Heart right ventricle (tissue), 16 donors: ENCODE measurements at regions not wholly inside any gene's neighbourhood (a gene's known extent, or its start where the extent isn't known, plus 50 kb on each side); places are given as distances from the start of the nearest gene placed in this dataset.

Source experiments
- ATAC-seq, 8 donors: fragments of 200-7000 bp; cut with Tn5 transposase; one replicate each; pipeline ENCODE4 v1.9.1; 2020; ENCODE audit warnings: mild to moderate bottlenecking in 8 of 8, moderate library complexity in 8 of 8, moderate number of reproducible peaks in 1 of 8
- DNase-seq, 2 donors: peaks; one replicate each; pipeline ENCODE4 v3.0.0-alpha.2; 2020
- H3K27ac ChIP-seq, 10 donors: fragments of 200-600 bp; sonication (generic) in 2 of 10; one replicate each; pipeline versions ENCODE4 v1.5.0 to v1.8.0; 2020 to 2022; ENCODE audit warnings: mild to moderate bottlenecking in 3 of 10
- H3K27me3 ChIP-seq, 7 donors: fragments of 200-600 bp; one replicate each; pipeline ENCODE4 v1.8.0; 2021 to 2022; ENCODE audit warnings: mild to moderate bottlenecking in 2 of 7
- H3K36me3 ChIP-seq, 9 donors: fragments of 200-600 bp; sonication (generic) in 1 of 9; one replicate each; pipeline versions ENCODE4 v1.5.0 to v1.8.0; 2020 to 2022; ENCODE audit warnings: mild to moderate bottlenecking in 2 of 9
- H3K4me1 ChIP-seq, 9 donors: fragments of 200-600 bp; sonication (generic) in 1 of 9; one replicate each; pipeline versions ENCODE4 v1.5.0 to v1.8.0; 2020 to 2022; ENCODE audit warnings: mild to moderate bottlenecking in 4 of 9
- H3K4me3 ChIP-seq, 10 donors: fragments of 200-600 bp; sonication (generic) in 2 of 10; one replicate each; pipeline versions ENCODE4 v1.5.0 to v1.8.0; 2020 to 2022; ENCODE audit warnings: mild to moderate bottlenecking in 7 of 10, moderate library complexity in 2 of 10
- H3K9me3 ChIP-seq, 11 donors: fragments of 200-600 bp in 10 of 11; sonication (generic) in 2 of 11; one replicate each; pipeline versions ENCODE4 v1.5.0 to v1.8.0; 2013 to 2022; ENCODE audit warnings: mild to moderate bottlenecking in 2 of 11, control low read depth in 1 of 11, moderate library complexity in 1 of 11
- CTCF ChIP-seq, 9 donors: fragments of 200-600 bp; sonication (generic) in 2 of 9; IDR thresholded peaks; one replicate each; pipeline versions ENCODE4 v1.5.0 to v1.8.0; 2021 to 2022; ENCODE audit warnings: antibody characterized with exemption in 9 of 9, mild to moderate bottlenecking in 5 of 9, moderate library complexity in 1 of 9
- WGBS, 2 donors: extraction: QIAGEN DNeasy Blood & Tissue Kit; methylation state at CpG; one replicate each; pipeline ENCODE4 v1.1.7; 2013; ENCODE audit warnings: inconsistent platforms in 1 of 2; 5-methylcytosine and 5-hydroxymethylcytosine counted together
- intact Hi-C, 10 donors: fragments of 100-400 bp; cut with DNase I; formaldehyde crosslinking; loops; one replicate each; pipeline versions ENCODE4 v1.11.1 to v1.14.2; 2022
- donor health status: Arrhythmogenic right ventricular cardiomyopathy.
- donor health status: ischemic (EF 13 %, LVEDD 7.1; RV severe dilation, severe dysfunction).
- donor health status: healthy with polysubstance abuse.
- donor health status: DM: no; HTN: yes; CAD: no.
- donor health status: DM: no; HTN: no; CAD: no.
- donor health status: ischemic (EF 25% LVEDD 6.9; RV normal size, moderate dysfunction).
- donor health status: ischemic (EF 25% LVEDD 5.7; RV mildly dilated, moderate dysfunction).
- donor health status: healthy.
- donor health status: DM: yes; HTN: yes; CAD: no.
- donor health status: Ischemic cardiomyopathy.
- donor health status: ischemic (EF 35%, LVEDD 5.7; RV mildly dilated, moderate dysfunction).
- donor health status: nonischemic (EF 11% LVEDD 7.7; RV severe dilation, severe dysfunction).
- donor health status: DM: yes; HTN: yes; CAD: no.
- donor health status: PGD.
- donor health status: ischemic (EF 29% LVEDD 5.4; RV normal size, mild dysfunction).
- donor health status: nonischemic (EF 23%, LVEDD 6.1; RV moderate dilation, normal function).

- no peaks in the 10 kb centered on the region for H3K36me3 ChIP-seq
- intact Hi-C loops, result no loop called here
- H3K9me3 ChIP-seq, result peaks cover 0 to 73% (median 11%) of the 10 kb centered on the region in 11 donors
- 50 to 91% methylated on average over 1 of the region's 1 CpG for WGBS, 2 donors
- H3K4me3 ChIP-seq, result no peak overlapping the region
- no peak overlapping the region for H3K27ac ChIP-seq
- no peak for TF ChIP-seq CTCF (IDR thresholded peaks at IDR 0.05)
- ATAC-seq (no peak), DNase-seq (no peak)
- no peaks in the 10 kb centered on the region for H3K27me3 ChIP-seq
- H3K4me1 ChIP-seq, result no peaks in the 10 kb centered on the region
These were observed 203.3 kb upstream of the IMPG1 start for GRCh38 chr6:76275746-76276145.

GRCh38 chr6:76264468-76264867, 192.0 kb upstream of the IMPG1 start:
- no peak for ATAC-seq
- intact Hi-C loops, result no loop called here
- H3K4me3 ChIP-seq, result no peak overlapping the region
- no peaks in the 10 kb centered on the region for H3K36me3 ChIP-seq
- H3K9me3 ChIP-seq, result peaks cover 0 to 59% (median 7%) of the 10 kb centered on the region in 11 donors
- H3K27me3 ChIP-seq, result no peaks in the 10 kb centered on the region
- no peak for TF ChIP-seq CTCF (IDR thresholded peaks at IDR 0.05)
- no peak for DNase-seq
- H3K27ac ChIP-seq, result no peak overlapping the region
- 53 to 56% methylated on average over 1 of the region's 1 CpG for WGBS, 2 donors
- H3K4me1 ChIP-seq, result no peaks in the 10 kb centered on the region

- ATAC-seq (no peak), DNase-seq (no peak)
- 69 to 78% methylated on average over 2 of the region's 2 CpGs for WGBS, 2 donors
- TF ChIP-seq CTCF (IDR thresholded peaks at IDR 0.05), result no peak
- intact Hi-C loops, result no loop called here
- Histone ChIP-seq H3K27ac (no peak overlapping the region), H3K4me3 (no peak overlapping the region), H3K27me3 (no peaks in the 10 kb centered on the region), H3K9me3 (peaks cover 0 to 71% (median 7%) of the 10 kb centered on the region in 11 donors), H3K36me3 (no peaks in the 10 kb centered on the region), H3K4me1 (no peaks in the 10 kb centered on the region)
These were observed 189.8 kb upstream of the IMPG1 start for GRCh38 chr6:76262240-76262639.

GRCh38 chr6:76250666-76251065, 178.2 kb upstream of the IMPG1 start:
- ATAC-seq, result no peak
- no peak overlapping the region for H3K27ac ChIP-seq
- H3K4me1 ChIP-seq, result no peaks in the 10 kb centered on the region
- no peaks in the 10 kb centered on the region for H3K36me3 ChIP-seq
- H3K4me3 ChIP-seq, result no peak overlapping the region
- 70 to 76% methylated on average over 1 of the region's 1 CpG for WGBS, 2 donors
- H3K9me3 ChIP-seq, result peaks cover 0 to 12% (median 0%) of the 10 kb centered on the region in 11 donors
- intact Hi-C loops, result no loop called here
- H3K27me3 ChIP-seq, result no peaks in the 10 kb centered on the region
- no peak for TF ChIP-seq CTCF (IDR thresholded peaks at IDR 0.05)
- DNase-seq, result no peak
